Heart right ventricle (tissue), 16 donors: ENCODE measurements at regions not wholly inside any gene's neighbourhood (a gene's known extent, or its start where the extent isn't known, plus 50 kb on each side); places are given as distances from the start of the nearest gene placed in this dataset.

Experiments
- ATAC-seq, 8 donors: fragments of 200-7000 bp; cut with Tn5 transposase; one replicate each; pipeline ENCODE4 v1.9.1; 2020; ENCODE audit warnings: mild to moderate bottlenecking in 8 of 8, moderate library complexity in 8 of 8, moderate number of reproducible peaks in 1 of 8
- DNase-seq, 2 donors: peaks; one replicate each; pipeline ENCODE4 v3.0.0-alpha.2; 2020
- H3K27ac ChIP-seq, 10 donors: fragments of 200-600 bp; sonication (generic) in 2 of 10; one replicate each; pipeline versions ENCODE4 v1.5.0 to v1.8.0; 2020 to 2022; ENCODE audit warnings: mild to moderate bottlenecking in 3 of 10
- H3K27me3 ChIP-seq, 7 donors: fragments of 200-600 bp; one replicate each; pipeline ENCODE4 v1.8.0; 2021 to 2022; ENCODE audit warnings: mild to moderate bottlenecking in 2 of 7
- H3K36me3 ChIP-seq, 9 donors: fragments of 200-600 bp; sonication (generic) in 1 of 9; one replicate each; pipeline versions ENCODE4 v1.5.0 to v1.8.0; 2020 to 2022; ENCODE audit warnings: mild to moderate bottlenecking in 2 of 9
- H3K4me1 ChIP-seq, 9 donors: fragments of 200-600 bp; sonication (generic) in 1 of 9; one replicate each; pipeline versions ENCODE4 v1.5.0 to v1.8.0; 2020 to 2022; ENCODE audit warnings: mild to moderate bottlenecking in 4 of 9
- H3K4me3 ChIP-seq, 10 donors: fragments of 200-600 bp; sonication (generic) in 2 of 10; one replicate each; pipeline versions ENCODE4 v1.5.0 to v1.8.0; 2020 to 2022; ENCODE audit warnings: mild to moderate bottlenecking in 7 of 10, moderate library complexity in 2 of 10
- H3K9me3 ChIP-seq, 11 donors: fragments of 200-600 bp in 10 of 11; sonication (generic) in 2 of 11; one replicate each; pipeline versions ENCODE4 v1.5.0 to v1.8.0; 2013 to 2022; ENCODE audit warnings: mild to moderate bottlenecking in 2 of 11, control low read depth in 1 of 11, moderate library complexity in 1 of 11
- WGBS, 2 donors: extraction: QIAGEN DNeasy Blood & Tissue Kit; methylation state at CpG; one replicate each; pipeline ENCODE4 v1.1.7; 2013; ENCODE audit warnings: inconsistent platforms in 1 of 2; 5-methylcytosine and 5-hydroxymethylcytosine counted together
- intact Hi-C, 10 donors: fragments of 100-400 bp; cut with DNase I; formaldehyde crosslinking; loops; one replicate each; pipeline versions ENCODE4 v1.11.1 to v1.14.2; 2022
- TF ChIP-seq, protein P1 (sequence below), 9 donors: fragments of 200-600 bp; sonication (generic) in 2 of 9; IDR thresholded peaks; one replicate each; pipeline versions ENCODE4 v1.5.0 to v1.8.0; 2021 to 2022; ENCODE audit warnings: antibody characterized with exemption in 9 of 9, mild to moderate bottlenecking in 5 of 9, moderate library complexity in 1 of 9
- donor health status: Arrhythmogenic right ventricular cardiomyopathy.
- donor health status: ischemic (EF 13 %, LVEDD 7.1; RV severe dilation, severe dysfunction).
- donor health status: healthy with polysubstance abuse.
- donor health status: DM: no; HTN: yes; CAD: no.
- donor health status: DM: no; HTN: no; CAD: no.
- donor health status: ischemic (EF 25% LVEDD 6.9; RV normal size, moderate dysfunction).
- donor health status: ischemic (EF 25% LVEDD 5.7; RV mildly dilated, moderate dysfunction).
- donor health status: healthy.
- donor health status: DM: yes; HTN: yes; CAD: no.
- donor health status: Ischemic cardiomyopathy.
- donor health status: ischemic (EF 35%, LVEDD 5.7; RV mildly dilated, moderate dysfunction).
- donor health status: nonischemic (EF 11% LVEDD 7.7; RV severe dilation, severe dysfunction).
- donor health status: DM: yes; HTN: yes; CAD: no.
- donor health status: PGD.
- donor health status: ischemic (EF 29% LVEDD 5.4; RV normal size, mild dysfunction).
- donor health status: nonischemic (EF 23%, LVEDD 6.1; RV moderate dilation, normal function).

DNA sequence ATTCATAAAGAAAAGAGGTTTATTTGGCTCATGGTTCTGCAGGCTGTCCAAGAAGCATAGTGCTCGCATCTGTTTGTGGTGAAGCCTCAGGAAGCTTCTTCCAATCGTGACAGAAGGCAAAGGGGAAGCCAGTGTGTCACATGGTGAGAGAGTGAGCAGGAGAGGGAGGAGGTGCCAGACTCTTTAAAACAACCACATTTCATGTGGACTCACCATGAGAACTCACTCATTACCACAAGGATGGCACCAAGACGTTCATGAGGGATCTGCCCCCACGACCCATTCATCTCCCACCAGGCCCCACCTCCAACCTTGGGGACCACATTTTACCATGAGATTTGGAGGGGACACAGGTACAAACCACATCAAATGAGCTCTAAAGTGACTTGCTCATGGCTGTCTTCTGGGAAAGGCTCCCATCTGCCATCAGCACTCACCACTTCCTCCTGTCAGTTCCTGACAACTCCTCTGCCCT, 327.3 kb upstream of the TLE3 start:
- DNase-seq (no peak), ATAC-seq (no peak)
- Histone ChIP-seq H3K36me3 (no peaks in the 10 kb centered on the region), H3K27me3 (peaks cover 0 to 28% (median 22%) of the 10 kb centered on the region in 7 donors), H3K27ac (no peak overlapping the region), H3K4me3 (no peak overlapping the region), H3K4me1 (peaks cover 0 to 10% (median 0%) of the 10 kb centered on the region in 9 donors), H3K9me3 (peaks cover 0 to 17% (median 0%) of the 10 kb centered on the region in 11 donors)
- WGBS, 2 donors, result 54 to 75% methylated on average over 4 of the region's 4 CpGs
- intact Hi-C loops, result no loop called here
- TF ChIP-seq, protein P1, sequence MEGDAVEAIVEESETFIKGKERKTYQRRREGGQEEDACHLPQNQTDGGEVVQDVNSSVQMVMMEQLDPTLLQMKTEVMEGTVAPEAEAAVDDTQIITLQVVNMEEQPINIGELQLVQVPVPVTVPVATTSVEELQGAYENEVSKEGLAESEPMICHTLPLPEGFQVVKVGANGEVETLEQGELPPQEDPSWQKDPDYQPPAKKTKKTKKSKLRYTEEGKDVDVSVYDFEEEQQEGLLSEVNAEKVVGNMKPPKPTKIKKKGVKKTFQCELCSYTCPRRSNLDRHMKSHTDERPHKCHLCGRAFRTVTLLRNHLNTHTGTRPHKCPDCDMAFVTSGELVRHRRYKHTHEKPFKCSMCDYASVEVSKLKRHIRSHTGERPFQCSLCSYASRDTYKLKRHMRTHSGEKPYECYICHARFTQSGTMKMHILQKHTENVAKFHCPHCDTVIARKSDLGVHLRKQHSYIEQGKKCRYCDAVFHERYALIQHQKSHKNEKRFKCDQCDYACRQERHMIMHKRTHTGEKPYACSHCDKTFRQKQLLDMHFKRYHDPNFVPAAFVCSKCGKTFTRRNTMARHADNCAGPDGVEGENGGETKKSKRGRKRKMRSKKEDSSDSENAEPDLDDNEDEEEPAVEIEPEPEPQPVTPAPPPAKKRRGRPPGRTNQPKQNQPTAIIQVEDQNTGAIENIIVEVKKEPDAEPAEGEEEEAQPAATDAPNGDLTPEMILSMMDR (IDR thresholded peaks at IDR 0.05), result no peak

DNA sequence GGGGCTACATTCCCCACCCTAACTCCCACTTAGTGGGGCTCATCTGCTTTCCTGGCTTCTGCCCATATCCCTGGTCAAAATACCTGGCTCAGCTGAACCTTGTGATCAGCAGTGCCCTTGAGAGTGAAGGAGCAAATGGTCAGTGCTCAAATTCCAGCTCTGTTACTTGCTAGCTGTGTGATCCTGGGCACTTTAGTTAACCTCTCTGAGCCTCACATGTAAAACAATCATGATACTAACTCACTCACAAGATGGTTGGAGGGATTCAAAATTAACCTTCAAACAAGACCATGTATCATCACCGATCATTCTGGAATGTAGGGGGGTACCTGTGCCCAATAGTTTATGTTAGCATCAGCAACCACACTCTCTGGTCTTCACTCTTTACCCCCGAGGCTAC, 325.6 kb upstream of the TLE3 start:
- DNase-seq, result no peak
- 69 to 76% methylated on average over 2 of the region's 2 CpGs for WGBS, 2 donors
- intact Hi-C loops, result no loop called here
- H3K36me3 ChIP-seq, result no peaks in the 10 kb centered on the region
- no peak overlapping the region for H3K27ac ChIP-seq
- no peak for ATAC-seq
- TF ChIP-seq, protein P1 (IDR thresholded peaks at IDR 0.05), result no peak
- H3K27me3 ChIP-seq, result peaks cover 0 to 39% (median 36%) of the 10 kb centered on the region in 7 donors
- H3K4me3 ChIP-seq, result no peak overlapping the region
- peaks cover 0 to 5% (median 0%) of the 10 kb centered on the region in 11 donors for H3K9me3 ChIP-seq
- peaks cover 0 to 10% (median 0%) of the 10 kb centered on the region in 9 donors for H3K4me1 ChIP-seq

DNA sequence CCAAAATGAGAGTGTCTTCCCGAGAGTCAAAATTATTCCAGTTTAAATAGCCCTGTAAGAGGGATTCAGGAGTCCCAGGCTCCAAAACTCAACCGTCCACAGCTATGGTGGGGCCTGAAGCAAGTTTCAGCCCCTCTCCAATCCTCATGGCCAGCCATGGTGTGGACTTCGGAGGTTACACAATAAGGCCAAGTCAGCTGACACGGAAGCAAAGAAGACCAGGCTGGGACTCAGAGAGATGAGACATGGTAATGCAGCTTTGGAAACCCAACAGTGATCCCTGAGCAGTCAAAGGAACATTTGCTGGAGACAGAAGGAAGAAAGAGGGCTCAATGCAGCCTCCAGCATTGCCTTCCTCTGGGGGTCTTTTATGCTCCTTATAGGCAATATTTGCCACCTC, 324.6 kb upstream of the TLE3 start:
- Histone ChIP-seq H3K4me3 (no peak overlapping the region), H3K9me3 (peaks cover 0 to 3% (median 0%) of the 10 kb centered on the region in 11 donors), H3K27ac (no peak overlapping the region), H3K4me1 (peaks cover 0 to 10% (median 0%) of the 10 kb centered on the region in 9 donors), H3K36me3 (no peaks in the 10 kb centered on the region), H3K27me3 (peaks cover 0 to 47% (median 40%) of the 10 kb centered on the region in 7 donors)
- intact Hi-C loops, result no loop called here
- 85 to 89% methylated on average over 4 of the region's 4 CpGs for whole genome bisulfite sequencing, 2 donors
- ATAC-seq, result no peak
- TF ChIP-seq, protein P1 (IDR thresholded peaks at IDR 0.05), result no peak
- DNase-seq, result no peak

DNA sequence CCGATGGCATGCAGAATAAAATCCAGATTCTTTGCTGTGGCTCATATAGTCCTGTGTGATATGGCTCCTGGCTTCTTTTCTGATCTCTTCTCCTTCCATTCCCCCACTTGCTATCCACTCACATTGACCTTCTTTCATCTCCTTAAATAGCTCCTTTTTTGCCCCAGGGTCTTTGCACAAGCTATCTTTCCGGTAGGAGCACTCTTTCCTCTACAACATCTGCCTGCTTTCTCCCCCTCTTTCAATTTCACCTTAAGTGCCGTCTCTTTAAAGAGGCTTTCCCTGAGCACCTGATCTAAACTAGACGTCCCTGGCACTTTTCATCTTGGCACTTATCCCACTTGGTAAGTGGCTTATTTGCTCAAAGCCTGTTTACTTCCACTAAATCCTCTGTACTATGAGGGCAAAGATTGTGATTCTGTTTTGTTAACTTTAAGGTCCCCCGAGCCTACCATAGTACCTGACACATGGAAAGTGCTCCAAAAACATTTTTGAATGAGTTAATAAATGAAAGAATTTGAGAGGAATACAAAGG, 323.3 kb upstream of the TLE3 start:
- H3K27me3 ChIP-seq, result peaks cover 0 to 53% (median 42%) of the 10 kb centered on the region in 7 donors
- H3K4me3 ChIP-seq, result no peak overlapping the region
- peaks cover 0 to 10% (median 0%) of the 10 kb centered on the region in 9 donors for H3K4me1 ChIP-seq
- TF ChIP-seq, protein P1 (IDR thresholded peaks at IDR 0.05), result no peak
- WGBS, 2 donors, result 59 to 60% methylated on average over 5 of the region's 5 CpGs
- ATAC-seq (no peak), DNase-seq (no peak)
- H3K9me3 ChIP-seq, result peaks cover 0 to 9% (median 0%) of the 10 kb centered on the region in 11 donors
- intact Hi-C loops, result no loop called here
- no peak overlapping the region for H3K27ac ChIP-seq
- no peaks in the 10 kb centered on the region for H3K36me3 ChIP-seq
